Calu3 (cell line): ENCODE measurements at regions not wholly inside any gene's neighbourhood (a gene's known extent, or its start where the extent isn't known, plus 50 kb on each side); places are given as distances from the start of the nearest gene placed in this dataset.
A peak's percentile ranks its signal among the peaks of the same experiment; 100 is the strongest.

Source experiments
- BruUV-seq: library from RNA; stranded (reverse); fragments of 400-500 nt; replicated peaks from 2 replicates; lab custom pipeline; 2021; lab: Mats Ljungman, UMichigan
- CTCF ChIA-PET: fragments of 300-600 bp; sonication (Branson Sonifier 250); formaldehyde crosslinking; loops from one replicate; lab custom pipeline; 2022; ENCODE audit warnings: antibody characterized with exemption; lab: Charles Lee
- DNase-seq: peaks from one replicate; pipeline ENCODE4 v3.0.0; 2022
- H3K27ac Mint-ChIP-seq: one replicate; pipeline ENCODE4 v1.8.0; 2022; ENCODE audit warnings: mixed read lengths; ENCODE audit not compliant: unreplicated experiment
- H3K27me3 Mint-ChIP-seq: one replicate; pipeline ENCODE4 v1.8.0; 2022; ENCODE audit warnings: mixed read lengths; ENCODE audit not compliant: unreplicated experiment
- H3K36me3 Mint-ChIP-seq: one replicate; pipeline ENCODE4 v1.8.0; 2022; ENCODE audit warnings: mild to moderate bottlenecking, moderate library complexity, mixed read lengths; ENCODE audit not compliant: insufficient read depth, unreplicated experiment
- H3K4me1 Mint-ChIP-seq: one replicate; pipeline ENCODE4 v1.8.0; 2022; ENCODE audit warnings: mild to moderate bottlenecking, low read depth, mixed read lengths; ENCODE audit not compliant: unreplicated experiment
- H3K4me3 Mint-ChIP-seq: one replicate; pipeline ENCODE4 v1.8.0; 2022; ENCODE audit warnings: mild to moderate bottlenecking, low read depth, moderate library complexity, mixed read lengths; ENCODE audit not compliant: unreplicated experiment
- H3K9me3 Mint-ChIP-seq: one replicate; pipeline ENCODE4 v1.8.0; 2022; ENCODE audit warnings: low read depth, mixed read lengths; ENCODE audit not compliant: unreplicated experiment
- CTCF ChIP-seq: fragments of 200-600 bp; IDR thresholded peaks from one replicate; pipeline ENCODE4 v1.8.0; 2022; ENCODE audit warnings: antibody characterized with exemption; ENCODE audit not compliant: unreplicated experiment
- intact Hi-C: fragments of 100-400 bp; cut with micrococcal nuclease; formaldehyde crosslinking; loops from one replicate; pipeline ENCODE4 v1.10.0; 2022; ENCODE audit not compliant: unreplicated experiment

GRCh38 chr4:128665514-128665913, 144.0 kb upstream of the JADE1 start:
- no TSS peak for BruUV-seq
- no peaks in the 10 kb centered on the region for H3K27me3 Mint-ChIP-seq
- no peak overlapping the region for H3K27ac Mint-ChIP-seq
- intact Hi-C loops = no loop called here
- TF ChIP-seq CTCF = no peak
- no peaks in the 10 kb centered on the region for H3K36me3 Mint-ChIP-seq
- DNase-seq = no peak
- H3K4me1 Mint-ChIP-seq = peaks cover 4% of the 10 kb centered on the region
- no peak overlapping the region for H3K4me3 Mint-ChIP-seq
- H3K9me3 Mint-ChIP-seq = no peaks in the 10 kb centered on the region
- CTCF ChIA-PET = interaction anchor here (0.6 kb wide), 1 partner anchor 367 kb away, joined by 3 read pairs; no protein-coding TSS in a partner anchor

- BruUV-seq = no TSS peak
- DNase-seq = peak; percentile 19
- CTCF ChIA-PET = no interaction called here
Measured at GRCh38 chr4:128663325-128663724, 146.2 kb upstream of the JADE1 start.

GRCh38 chr4:128661479-128661878, 148.0 kb upstream of the JADE1 start:
- H3K27me3 Mint-ChIP-seq = no peaks in the 10 kb centered on the region
- BruUV-seq = no TSS peak
- H3K4me1 Mint-ChIP-seq = peaks cover 32% of the 10 kb centered on the region
- H3K27ac Mint-ChIP-seq = no peak overlapping the region
- CTCF ChIA-PET = no interaction called here
- DNase-seq = no peak
- no peaks in the 10 kb centered on the region for H3K9me3 Mint-ChIP-seq
- no peaks in the 10 kb centered on the region for H3K36me3 Mint-ChIP-seq
- no peak for TF ChIP-seq CTCF
- no peak overlapping the region for H3K4me3 Mint-ChIP-seq
- intact Hi-C loops = no loop called here

More at GRCh38 chr4:128663325-128663724, 146.2 kb upstream of the JADE1 start:
- Mint-ChIP-seq H3K4me1 (peaks cover 21% of the 10 kb centered on the region), H3K27ac (no peak overlapping the region), H3K9me3 (no peaks in the 10 kb centered on the region), H3K4me3 (no peak overlapping the region), H3K36me3 (no peaks in the 10 kb centered on the region), H3K27me3 (no peaks in the 10 kb centered on the region)
- no peak for TF ChIP-seq CTCF
- intact Hi-C loops = no loop called here

GRCh38 chr4:128660361-128661215, 148.9 kb upstream of the JADE1 start:
- TF ChIP-seq CTCF = no peak
- H3K4me3 Mint-ChIP-seq = no peak overlapping the region
- H3K36me3 Mint-ChIP-seq = no peaks in the 10 kb centered on the region
- CTCF ChIA-PET = no interaction called here
- no peaks in the 10 kb centered on the region for H3K27me3 Mint-ChIP-seq
- BruUV-seq = no TSS peak
- H3K4me1 Mint-ChIP-seq = peaks cover 32% of the 10 kb centered on the region
- intact Hi-C loops = no loop called here
- H3K27ac Mint-ChIP-seq = peak overlapping the region; percentile 44
- no peaks in the 10 kb centered on the region for H3K9me3 Mint-ChIP-seq
- DNase-seq = no peak
